H9 (cell line): ENCODE measurements at regions not wholly inside any gene's neighbourhood (a gene's known extent, or its start where the extent isn't known, plus 50 kb on each side); places are given as distances from the start of the nearest gene placed in this dataset.
A peak's percentile ranks its signal among the peaks of the same experiment; 100 is the strongest.
"Not testable (repeated sequence)": the region's sequence is repeated elsewhere in the genome, so short reads cannot be mapped to it uniquely, and the experiment has no call there.

Source experiments
- DNase-seq: peaks from one replicate; pipeline ENCODE4 v3.0.0-alpha.2; 2017
- H2AFZ ChIP-seq: one replicate; pipeline ENCODE4 v1.6.1; 2013; ENCODE audit warnings: mild to moderate bottlenecking, low read length, control low read depth, moderate library complexity
- H2AK5ac ChIP-seq: 2 replicates; pipeline ENCODE4 v1.6.1; 2013; ENCODE audit warnings: low read length, control low read depth, mixed read lengths; ENCODE audit not compliant: insufficient read length
- H2BK120ac ChIP-seq: one replicate; pipeline ENCODE4 v1.6.1; 2013; ENCODE audit warnings: low read depth, mild to moderate bottlenecking, low read length, control low read depth, inconsistent platforms; ENCODE audit not compliant: poor library complexity, severe bottlenecking
- H2BK12ac ChIP-seq: 2 replicates; pipeline ENCODE4 v1.6.1; 2013; ENCODE audit warnings: low read length, control low read depth, mixed read lengths, low read depth; ENCODE audit not compliant: insufficient read length
- H2BK15ac ChIP-seq: 2 replicates; pipeline ENCODE4 v1.6.1; 2013; ENCODE audit warnings: low read depth, low read length, control low read depth
- H2BK20ac ChIP-seq: one replicate; pipeline ENCODE4 v1.6.1; 2013; ENCODE audit warnings: low read depth, mild to moderate bottlenecking, low read length, control low read depth, inconsistent platforms; ENCODE audit not compliant: poor library complexity, severe bottlenecking
- H2BK5ac ChIP-seq: 2 replicates; pipeline ENCODE4 v1.6.1; 2013; ENCODE audit warnings: low read length, control low read depth, mixed read lengths; ENCODE audit not compliant: insufficient read length
- H3K14ac ChIP-seq: 2 replicates; pipeline ENCODE4 v1.6.1; 2013; ENCODE audit warnings: low read length, control low read depth; ENCODE audit not compliant: insufficient read depth
- H3K18ac ChIP-seq: 2 replicates; pipeline ENCODE4 v1.6.1; 2013; ENCODE audit warnings: low read depth, mild to moderate bottlenecking, mixed read lengths, low read length, control low read depth; ENCODE audit not compliant: insufficient read length
- H3K23ac ChIP-seq: 2 replicates; pipeline ENCODE4 v1.6.1; 2013; ENCODE audit warnings: low read length, control low read depth, mixed read lengths, low read depth; ENCODE audit not compliant: insufficient read length
- H3K23me2 ChIP-seq: 2 replicates; pipeline ENCODE4 v1.6.1; 2013; ENCODE audit warnings: low read depth, mild to moderate bottlenecking, mixed read lengths, low read length, control low read depth; ENCODE audit not compliant: insufficient read length, poor library complexity, severe bottlenecking
- H3K27ac ChIP-seq: 2 replicates; pipeline ENCODE4 v1.5.1; 2013; ENCODE audit warnings: low read length, control low read depth, mixed read lengths, low read depth; ENCODE audit not compliant: insufficient read length
- H3K27me3 ChIP-seq: 2 replicates; pipeline ENCODE4 v1.6.1; 2013; ENCODE audit warnings: low read length, control low read depth, inconsistent platforms; ENCODE audit not compliant: insufficient read depth
- H3K4ac ChIP-seq: 2 replicates; pipeline ENCODE4 v1.6.1; 2013; ENCODE audit warnings: low read depth, mild to moderate bottlenecking, control low read depth, inconsistent platforms, low read length, moderate library complexity
- H3K4me1 ChIP-seq: 2 replicates; pipeline ENCODE4 v1.6.1; 2013; ENCODE audit warnings: low read length, control low read depth, inconsistent platforms; ENCODE audit not compliant: insufficient read depth
- H3K4me2 ChIP-seq: 2 replicates; pipeline ENCODE4 v1.6.1; 2013; ENCODE audit warnings: low read length, control low read depth, mixed read lengths; ENCODE audit not compliant: insufficient read length, insufficient read depth
- H3K56ac ChIP-seq: 2 replicates; pipeline ENCODE4 v1.6.1; 2013; ENCODE audit warnings: low read depth, mild to moderate bottlenecking, mixed read lengths, low read length, control low read depth; ENCODE audit not compliant: insufficient read length
- H3K79me1 ChIP-seq: 2 replicates; pipeline ENCODE4 v1.6.1; 2013; ENCODE audit warnings: low read depth, mild to moderate bottlenecking, moderate library complexity, low read length, control low read depth, inconsistent platforms; ENCODE audit not compliant: insufficient read depth, poor library complexity, severe bottlenecking
- H3K79me2 ChIP-seq: 2 replicates; pipeline ENCODE4 v1.6.1; 2013; ENCODE audit warnings: low read length, control low read depth, inconsistent platforms; ENCODE audit not compliant: insufficient read depth
- H3K9ac ChIP-seq: 2 replicates; pipeline ENCODE4 v1.6.1; 2013; ENCODE audit warnings: low read length, control low read depth, mixed read lengths; ENCODE audit not compliant: insufficient read length; ENCODE audit errors: extremely low read depth
- H3K9me3 ChIP-seq: one replicate; pipeline ENCODE4 v1.6.1; 2013; ENCODE audit warnings: low read depth, low read length, inconsistent platforms; ENCODE audit not compliant: control insufficient read depth
- H3T11ph ChIP-seq: one replicate; pipeline ENCODE4 v1.6.1; 2013; ENCODE audit warnings: mild to moderate bottlenecking, low read length, control low read depth, inconsistent platforms
- H4K20me1 ChIP-seq: one replicate; pipeline ENCODE4 v1.6.1; 2013; ENCODE audit not compliant: control insufficient read depth, insufficient read length, insufficient read depth
- H4K5ac ChIP-seq: 2 replicates; pipeline ENCODE4 v1.6.1; 2013; ENCODE audit warnings: low read depth, mild to moderate bottlenecking, mixed read lengths, low read length, control low read depth; ENCODE audit not compliant: insufficient read length
- H4K8ac ChIP-seq: replicated peaks from 2 replicates; pipeline ENCODE4 v1.6.1; 2013; ENCODE audit warnings: low read length, control low read depth, mixed read lengths, low read depth; ENCODE audit not compliant: insufficient read length
- H4K91ac ChIP-seq: 2 replicates; pipeline ENCODE4 v1.6.1; 2013; ENCODE audit warnings: low read depth, mild to moderate bottlenecking, moderate library complexity, mixed read lengths, low read length, control low read depth; ENCODE audit not compliant: insufficient read length
- H3K27ac Mint-ChIP-seq, 3 experiments: 2 replicates in 2 of 3; 3 replicates in 1 of 3; pipeline ENCODE4 v1.8.0; 2020 to 2021; ENCODE audit warnings: mixed read lengths in 3 of 3, mild to moderate bottlenecking in 1 of 3, moderate library complexity in 1 of 3
- H3K27me3 Mint-ChIP-seq: 2 replicates; pipeline ENCODE4 v1.8.0; 2021; ENCODE audit warnings: low read depth, mild to moderate bottlenecking, moderate library complexity, mixed read lengths
- H3K36me3 Mint-ChIP-seq, 3 experiments: 2 replicates in 2 of 3; 3 replicates in 1 of 3; pipeline ENCODE4 v1.8.0; 2020 to 2021; ENCODE audit warnings: low read depth in 3 of 3, mixed read lengths in 3 of 3; ENCODE audit not compliant: insufficient read depth in 1 of 3
- H3K4me1 Mint-ChIP-seq, 2 experiments: 2 replicates each; pipeline ENCODE4 v1.8.0; 2020; ENCODE audit warnings: mixed read lengths in 2 of 2
- H3K4me3 Mint-ChIP-seq, 2 experiments: 2 replicates in 1 of 2; 3 replicates in 1 of 2; pipeline ENCODE4 v1.8.0; 2020 to 2021; ENCODE audit warnings: mild to moderate bottlenecking in 2 of 2, mixed read lengths in 2 of 2, moderate library complexity in 1 of 2
- H3K9me3 Mint-ChIP-seq, 2 experiments: 2 replicates in 1 of 2; 3 replicates in 1 of 2; pipeline ENCODE4 v1.8.0; 2020; ENCODE audit warnings: mild to moderate bottlenecking in 2 of 2, mixed read lengths in 2 of 2, moderate library complexity in 1 of 2
- WGBS: extraction: QIAGEN DNeasy Blood & Tissue Kit; methylation state at CpG from one replicate; pipeline ENCODE4 v1.1.7; 2013; ENCODE audit warnings: missing lambda C conversion rate, low lambda C conversion rate, mixed read lengths; ENCODE audit not compliant: insufficient read length; ENCODE audit errors: extremely low coverage; 5-methylcytosine and 5-hydroxymethylcytosine counted together

- not testable (repeated sequence) for H3K4me3 Mint-ChIP-seq, H3K4me2 ChIP-seq, H3K27me3 Mint-ChIP-seq, H3K4me1 Mint-ChIP-seq, H4K8ac ChIP-seq, H2BK12ac ChIP-seq, H3K4ac ChIP-seq, H4K91ac ChIP-seq, H3K79me2 ChIP-seq, H3K4me1 ChIP-seq, H4K20me1 ChIP-seq, H3K79me1 ChIP-seq, H2AK5ac ChIP-seq, H3K18ac ChIP-seq, H2BK15ac ChIP-seq, H3K9ac ChIP-seq, H4K5ac ChIP-seq, H3K27ac ChIP-seq, H2BK20ac ChIP-seq, H2BK120ac ChIP-seq, H3K23ac ChIP-seq, H2BK5ac ChIP-seq, H2AFZ ChIP-seq, H3K23me2 ChIP-seq, DNase-seq, H3K27ac Mint-ChIP-seq, H3K27me3 ChIP-seq, H3K14ac ChIP-seq, H3T11ph ChIP-seq, H3K56ac ChIP-seq
- Mint-ChIP-seq H3K36me3 (peaks cover 33 to 56% (median 42%) of the 10 kb centered on the region in 3 experiments), H3K9me3 (peaks cover 73 to 75% of the 10 kb centered on the region in 2 experiments)
- peaks cover 85% of the 10 kb centered on the region for H3K9me3 ChIP-seq
- no CpG with 5 or more reads among the region's 3 CpGs for WGBS
Measured at GRCh38 chr15:20297603-20298123, 243.9 kb downstream of the GOLGA6L6 start.

GRCh38 chr15:20296261-20296660 is 245.3 kb downstream of the GOLGA6L6 start:
- not testable (repeated sequence) for H2BK20ac ChIP-seq, H2AFZ ChIP-seq, H3K9ac ChIP-seq, H3K23ac ChIP-seq, H3K4me3 Mint-ChIP-seq, H3K4me1 Mint-ChIP-seq, H2BK15ac ChIP-seq, H2BK120ac ChIP-seq, H2AK5ac ChIP-seq, H3K14ac ChIP-seq, H2BK5ac ChIP-seq, H3K79me2 ChIP-seq, H3K18ac ChIP-seq, H3K4me1 ChIP-seq, H3K79me1 ChIP-seq, H3K56ac ChIP-seq, H4K91ac ChIP-seq, H3K4ac ChIP-seq, H3K27me3 ChIP-seq, H3T11ph ChIP-seq, H4K5ac ChIP-seq, H3K23me2 ChIP-seq, H3K4me2 ChIP-seq, H3K27ac Mint-ChIP-seq, H2BK12ac ChIP-seq, H4K20me1 ChIP-seq, H3K27me3 Mint-ChIP-seq, H3K27ac ChIP-seq, H4K8ac ChIP-seq
- peaks cover 85% of the 10 kb centered on the region for H3K9me3 ChIP-seq
- Mint-ChIP-seq H3K9me3 (peaks cover 59 to 61% of the 10 kb centered on the region in 2 experiments), H3K36me3 (peaks cover 26 to 45% (median 31%) of the 10 kb centered on the region in 3 experiments)
- no CpG with 5 or more reads among the region's 8 CpGs for WGBS
- DNase-seq: peak; percentile 13
